Peyer's patch (tissue), 4 donors: ENCODE measurements at regions not wholly inside any gene's neighbourhood (a gene's known extent, or its start where the extent isn't known, plus 50 kb on each side); places are given as distances from the start of the nearest gene placed in this dataset.

Experiments used
- DNase-seq, 3 donors: peaks; one replicate each; pipeline ENCODE4 v3.0.0-alpha.2; 2017 to 2019
- H3K27ac ChIP-seq, 4 donors: fragments of 200-600 bp; sonication (generic); one replicate each; pipeline ENCODE4 v1.5.1; 2016 to 2019
- H3K27me3 ChIP-seq, 2 donors: fragments of 200-600 bp; sonication (generic); one replicate each; pipeline ENCODE4 v1.5.1; 2019
- H3K36me3 ChIP-seq, 3 donors: fragments of 200-600 bp; sonication (generic); one replicate each; pipeline ENCODE4 v1.5.1; 2016 to 2019
- H3K4me1 ChIP-seq, 4 donors: fragments of 200-600 bp; sonication (generic); one replicate each; pipeline ENCODE4 v1.5.1; 2016 to 2019
- H3K4me3 ChIP-seq, 4 donors: fragments of 200-600 bp; sonication (generic); 1 replicate in 3 of 4; 2 replicates in 1 of 4; pipeline ENCODE4 v1.5.1; 2016 to 2019; ENCODE audit warnings: mild to moderate bottlenecking in 1 of 4
- H3K9me3 ChIP-seq, 4 donors: fragments of 200-600 bp; sonication (generic); one replicate each; pipeline ENCODE4 v1.5.1; 2016 to 2019; ENCODE audit warnings: mild to moderate bottlenecking in 1 of 4
- CTCF ChIP-seq, 6 experiments: fragments of 450-650 bp in 4 of 6; fragments of 200-600 bp in 2 of 6; sonication (generic) in 1 of 6; IDR thresholded peaks; one replicate each; pipeline ENCODE4 v1.5.1; 2017 to 2019; ENCODE audit warnings: antibody characterized with exemption in 6 of 6, mild to moderate bottlenecking in 3 of 6, moderate library complexity in 1 of 6
- POLR2A ChIP-seq, 2 donors: fragments of 450-650 bp; IDR thresholded peaks; one replicate each; pipeline ENCODE4 v1.5.1; 2017; ENCODE audit warnings: antibody characterized with exemption in 2 of 2, mild to moderate bottlenecking in 2 of 2, moderate library complexity in 2 of 2

- no peak overlapping the region for H3K27ac ChIP-seq
- H3K9me3 ChIP-seq, result no peaks in the 10 kb centered on the region
- H3K4me3 ChIP-seq, result no peak overlapping the region
- H3K4me1 ChIP-seq, result no peaks in the 10 kb centered on the region
- no peak for TF ChIP-seq POLR2A (IDR thresholded peaks at IDR 0.05)
- TF ChIP-seq CTCF (IDR thresholded peaks at IDR 0.05), result no peak
- no peaks in the 10 kb centered on the region for H3K36me3 ChIP-seq
- H3K27me3 ChIP-seq, result no peaks in the 10 kb centered on the region
- no peak for DNase-seq
These were observed 307.7 kb downstream of the ADRA2A start for GRCh38 chr10:111384556-111384955.

- TF ChIP-seq POLR2A (IDR thresholded peaks at IDR 0.05), result no peak
- H3K4me3 ChIP-seq, result no peak overlapping the region
- DNase-seq, result no peak
- H3K27me3 ChIP-seq, result no peaks in the 10 kb centered on the region
- no peak overlapping the region for H3K27ac ChIP-seq
- H3K4me1 ChIP-seq, result no peaks in the 10 kb centered on the region
- H3K36me3 ChIP-seq, result no peaks in the 10 kb centered on the region
- no peaks in the 10 kb centered on the region for H3K9me3 ChIP-seq
These were observed 314.2 kb downstream of the ADRA2A start for GRCh38 chr10:111390813-111391563.

GRCh38 chr10:111392159-111392558 is 315.3 kb downstream of the ADRA2A start:
- Histone ChIP-seq H3K4me3 (no peak overlapping the region), H3K4me1 (no peaks in the 10 kb centered on the region), H3K27ac (no peak overlapping the region), H3K36me3 (no peaks in the 10 kb centered on the region), H3K9me3 (no peaks in the 10 kb centered on the region), H3K27me3 (no peaks in the 10 kb centered on the region)
- TF ChIP-seq POLR2A (IDR thresholded peaks at IDR 0.05) (no peak), CTCF (IDR thresholded peaks at IDR 0.05) (no peak)
- DNase-seq, result no peak

- no peaks in the 10 kb centered on the region for H3K9me3 ChIP-seq
- H3K27ac ChIP-seq, result no peak overlapping the region
- H3K27me3 ChIP-seq, result no peaks in the 10 kb centered on the region
- no peaks in the 10 kb centered on the region for H3K36me3 ChIP-seq
- no peaks in the 10 kb centered on the region for H3K4me1 ChIP-seq
- TF ChIP-seq POLR2A (IDR thresholded peaks at IDR 0.05) (no peak), CTCF (IDR thresholded peaks at IDR 0.05) (no peak)
- no peak for DNase-seq
- H3K4me3 ChIP-seq, result no peak overlapping the region
These were observed 316.1 kb downstream of the ADRA2A start for GRCh38 chr10:111392910-111393309.

GRCh38 chr10:111410740-111411139 is 333.9 kb downstream of the ADRA2A start:
- DNase-seq, result no peak
- Histone ChIP-seq H3K27ac (no peak overlapping the region), H3K4me1 (no peaks in the 10 kb centered on the region), H3K36me3 (no peaks in the 10 kb centered on the region), H3K4me3 (no peak overlapping the region), H3K27me3 (no peaks in the 10 kb centered on the region), H3K9me3 (no peaks in the 10 kb centered on the region)
- TF ChIP-seq CTCF (IDR thresholded peaks at IDR 0.05) (no peak), POLR2A (IDR thresholded peaks at IDR 0.05) (no peak)

- no peak for DNase-seq
- H3K4me1 ChIP-seq, result no peaks in the 10 kb centered on the region
- H3K4me3 ChIP-seq, result no peak overlapping the region
- H3K36me3 ChIP-seq, result no peaks in the 10 kb centered on the region
- no peak overlapping the region for H3K27ac ChIP-seq
- no peaks in the 10 kb centered on the region for H3K27me3 ChIP-seq
- no peak for TF ChIP-seq CTCF (IDR thresholded peaks at IDR 0.05)
- TF ChIP-seq POLR2A (IDR thresholded peaks at IDR 0.05), result no peak
- no peaks in the 10 kb centered on the region for H3K9me3 ChIP-seq
These were observed 348.6 kb downstream of the ADRA2A start for GRCh38 chr10:111425459-111425858.
